ENCODE measurements at regions not wholly inside any gene's neighbourhood (a gene's known extent, or its start where the extent isn't known, plus 50 kb on each side); places are given as distances from the start of the nearest gene placed in this dataset.

- DNase-seq (ENCODE audit: low read depth) = no peak
Observed at GRCh38 chr2:220174826-220175225, 547.4 kb downstream of the SLC4A3 start.

GRCh38 chr2:220175967-220176366 lies 548.5 kb downstream of the SLC4A3 start:
- DNase-seq (ENCODE audit: low read depth) = no peak

- DNase-seq (ENCODE audit: low read depth) = no peak
Observed at GRCh38 chr2:220178991-220179695, 551.7 kb downstream of the SLC4A3 start.

GRCh38 chr2:220181165-220181564 lies 553.7 kb downstream of the SLC4A3 start:
- DNase-seq (ENCODE audit: low read depth) = no peak

GRCh38 chr2:220182790-220183189 lies 555.4 kb downstream of the SLC4A3 start:
- DNase-seq (ENCODE audit: low read depth) = no peak

GRCh38 chr2:220185766-220186305 lies 558.4 kb downstream of the SLC4A3 start:
- DNase-seq (ENCODE audit: low read depth) = no peak

GRCh38 chr2:220188031-220188430 lies 560.6 kb downstream of the SLC4A3 start:
- no peak for DNase-seq (ENCODE audit: low read depth)

- no peak for DNase-seq (ENCODE audit: low read depth)
Observed at GRCh38 chr2:220191031-220191430, 563.6 kb downstream of the SLC4A3 start.

GRCh38 chr2:220191737-220192136 lies 564.3 kb downstream of the SLC4A3 start:
- DNase-seq (ENCODE audit: low read depth) = no peak

GRCh38 chr2:220192994-220193753 lies 565.7 kb downstream of the SLC4A3 start:
- DNase-seq (ENCODE audit: low read depth) = no peak

GRCh38 chr2:220194630-220195584 lies 567.5 kb downstream of the SLC4A3 start:
- DNase-seq (ENCODE audit: low read depth) = no peak

GRCh38 chr2:220198896-220199295 lies 571.5 kb downstream of the SLC4A3 start:
- DNase-seq (ENCODE audit: low read depth) = no peak

- no peak for DNase-seq (ENCODE audit: low read depth)
Observed at GRCh38 chr2:220202066-220202465, 574.6 kb downstream of the SLC4A3 start.

- DNase-seq (ENCODE audit: low read depth) = no peak
Observed at GRCh38 chr2:220209093-220209492, 581.7 kb downstream of the SLC4A3 start.

- DNase-seq (ENCODE audit: low read depth) = no peak
Observed at GRCh38 chr2:220209751-220210150, 582.3 kb downstream of the SLC4A3 start.

GRCh38 chr2:220212296-220213080 lies 585.1 kb downstream of the SLC4A3 start:
- DNase-seq (ENCODE audit: low read depth) = no peak

GRCh38 chr2:220215785-220216184 lies 588.4 kb downstream of the SLC4A3 start:
- no peak for DNase-seq (ENCODE audit: low read depth)

- DNase-seq (ENCODE audit: low read depth) = no peak
Observed at GRCh38 chr2:220219371-220219770, 591.9 kb downstream of the SLC4A3 start.

GRCh38 chr2:220220009-220220408 lies 592.6 kb downstream of the SLC4A3 start:
- DNase-seq (ENCODE audit: low read depth) = no peak

- DNase-seq (ENCODE audit: low read depth) = no peak
Observed at GRCh38 chr2:220221992-220222391, 594.6 kb downstream of the SLC4A3 start.
